HG02798 (cell line): ENCODE measurements at regions not wholly inside any gene's neighbourhood (a gene's known extent, or its start where the extent isn't known, plus 50 kb on each side); places are given as distances from the start of the nearest gene placed in this dataset.

Experiments used
- ATAC-seq: cut with Tn5 transposase; IDR thresholded peaks from one replicate; pipeline ENCODE4 v1.9.1; 2021; ENCODE audit warnings: mild to moderate bottlenecking; ENCODE audit not compliant: unreplicated experiment, poor library complexity

- no peak for ATAC-seq
Measured at GRCh38 chr2:118227698-118228508, 139.6 kb downstream of the INSIG2 start.

GRCh38 chr2:118225666-118226065 is 137.4 kb downstream of the INSIG2 start:
- ATAC-seq = no peak

GRCh38 chr2:118224895-118225311 is 136.6 kb downstream of the INSIG2 start:
- ATAC-seq = peak; percentile 25

GRCh38 chr2:118223992-118224894 is 136.0 kb downstream of the INSIG2 start:
- ATAC-seq = peak; percentile 59

GRCh38 chr2:118223511-118223991 is 135.3 kb downstream of the INSIG2 start:
- peak; percentile 1 for ATAC-seq

GRCh38 chr2:118222672-118223421 is 134.6 kb downstream of the INSIG2 start:
- ATAC-seq = peak; percentile 28

GRCh38 chr2:118222273-118222594 is 134.0 kb downstream of the INSIG2 start:
- no peak for ATAC-seq

GRCh38 chr2:118221536-118222272 is 133.4 kb downstream of the INSIG2 start:
- peak; percentile 55 for ATAC-seq

- no peak for ATAC-seq
Measured at GRCh38 chr2:118219611-118220010, 131.3 kb downstream of the INSIG2 start.

- no peak for ATAC-seq
Measured at GRCh38 chr2:118216224-118216623, 128.0 kb downstream of the INSIG2 start.

- ATAC-seq = no peak
Measured at GRCh38 chr2:118209727-118210126, 121.5 kb downstream of the INSIG2 start.

GRCh38 chr2:118207889-118208288 is 119.6 kb downstream of the INSIG2 start:
- no peak for ATAC-seq

GRCh38 chr2:118202707-118203303 is 114.5 kb downstream of the INSIG2 start:
- ATAC-seq = peak; percentile 91

GRCh38 chr2:118198268-118198667 is 110.0 kb downstream of the INSIG2 start:
- ATAC-seq = no peak

- peak; percentile 75 for ATAC-seq
Measured at GRCh38 chr2:118197011-118197675, 108.9 kb downstream of the INSIG2 start.

- ATAC-seq = no peak
Measured at GRCh38 chr2:118190474-118190873, 102.2 kb downstream of the INSIG2 start.

GRCh38 chr2:118186858-118187254 is 98.6 kb downstream of the INSIG2 start:
- no peak for ATAC-seq

GRCh38 chr2:118186110-118186857 is 98.0 kb downstream of the INSIG2 start:
- ATAC-seq = peak; percentile 95
